Hepatocyte (in vitro differentiated cells): ENCODE measurements at regions not wholly inside any gene's neighbourhood (a gene's known extent, or its start where the extent isn't known, plus 50 kb on each side); places are given as distances from the start of the nearest gene placed in this dataset.
A peak's percentile ranks its signal among the peaks of the same experiment; 100 is the strongest.

Experiments used
- DNase-seq: peaks from one replicate; pipeline ENCODE4 v3.0.0-alpha.2; 2016; ENCODE audit warnings: low spot score
- H2AFZ ChIP-seq: fragments of 200-600 bp; sonication (generic); 2 replicates; pipeline ENCODE4 v1.6.0; 2016; ENCODE audit warnings: antibody characterized with exemption, mild to moderate bottlenecking
- H3K27ac ChIP-seq: fragments of 200-600 bp; sonication (generic); 2 replicates; pipeline ENCODE4 v1.5.1; 2016; ENCODE audit warnings: mild to moderate bottlenecking
- H3K27me3 ChIP-seq: fragments of 200-600 bp; sonication (generic); 2 replicates; pipeline ENCODE4 v1.6.1; 2016
- H3K36me3 ChIP-seq: fragments of 200-600 bp; sonication (generic); replicated peaks from 2 replicates; pipeline ENCODE4 v1.5.1; 2016; ENCODE audit warnings: low read depth; ENCODE audit not compliant: insufficient read depth
- H3K4me1 ChIP-seq: fragments of 200-600 bp; sonication (generic); 2 replicates; pipeline ENCODE4 v1.5.1; 2016; ENCODE audit warnings: mild to moderate bottlenecking, moderate library complexity; ENCODE audit not compliant: insufficient read depth
- H3K4me2 ChIP-seq: fragments of 200-600 bp; sonication (generic); 2 replicates; pipeline ENCODE4 v1.6.0; 2016
- H3K4me3 ChIP-seq: fragments of 200-600 bp; sonication (generic); 2 replicates; pipeline ENCODE4 v1.5.1; 2016; ENCODE audit warnings: mild to moderate bottlenecking
- H3K79me2 ChIP-seq: fragments of 200-600 bp; sonication (generic); 2 replicates; pipeline ENCODE4 v1.6.0; 2017; ENCODE audit warnings: mild to moderate bottlenecking
- H3K9me2 ChIP-seq: fragments of 200-600 bp; sonication (generic); replicated peaks from 2 replicates; pipeline ENCODE4 v1.6.0; 2017; ENCODE audit warnings: mild to moderate bottlenecking; ENCODE audit not compliant: insufficient read depth
- H3K9me3 ChIP-seq: fragments of 200-600 bp; sonication (generic); 2 replicates; pipeline ENCODE4 v1.5.1; 2016; ENCODE audit warnings: low read depth, mild to moderate bottlenecking
- H4K20me1 ChIP-seq: fragments of 200-600 bp; sonication (generic); 2 replicates; pipeline ENCODE4 v1.6.0; 2016; ENCODE audit warnings: mild to moderate bottlenecking; ENCODE audit not compliant: insufficient read depth, poor library complexity, severe bottlenecking
- EZH2 ChIP-seq: fragments of 200-600 bp; sonication (generic); IDR thresholded peaks from 2 replicates; pipeline ENCODE4 v1.6.1; 2016; ENCODE audit warnings: antibody characterized with exemption, mild to moderate bottlenecking, borderline replicate concordance
- EZH2phosphoT487 ChIP-seq: fragments of 200-600 bp; sonication (generic); IDR thresholded peaks from one replicate; pipeline ENCODE4 v1.6.1; 2018; ENCODE audit warnings: antibody characterized with exemption, mild to moderate bottlenecking, low read depth, moderate library complexity; ENCODE audit not compliant: unreplicated experiment, severe bottlenecking
- WGBS: methylation state at CpG from one replicate; pipeline ENCODE4 v1.1.6; 2016; ENCODE audit warnings: low lambda C conversion rate; ENCODE audit errors: missing lambda C conversion rate; 5-methylcytosine and 5-hydroxymethylcytosine counted together
- TF ChIP-seq, protein P1 (sequence below): fragments of 200-600 bp; sonication (generic); IDR thresholded peaks from 2 replicates; pipeline ENCODE4 v1.5.1; 2016; ENCODE audit warnings: antibody characterized with exemption, mild to moderate bottlenecking; ENCODE audit not compliant: poor library complexity

DNA sequence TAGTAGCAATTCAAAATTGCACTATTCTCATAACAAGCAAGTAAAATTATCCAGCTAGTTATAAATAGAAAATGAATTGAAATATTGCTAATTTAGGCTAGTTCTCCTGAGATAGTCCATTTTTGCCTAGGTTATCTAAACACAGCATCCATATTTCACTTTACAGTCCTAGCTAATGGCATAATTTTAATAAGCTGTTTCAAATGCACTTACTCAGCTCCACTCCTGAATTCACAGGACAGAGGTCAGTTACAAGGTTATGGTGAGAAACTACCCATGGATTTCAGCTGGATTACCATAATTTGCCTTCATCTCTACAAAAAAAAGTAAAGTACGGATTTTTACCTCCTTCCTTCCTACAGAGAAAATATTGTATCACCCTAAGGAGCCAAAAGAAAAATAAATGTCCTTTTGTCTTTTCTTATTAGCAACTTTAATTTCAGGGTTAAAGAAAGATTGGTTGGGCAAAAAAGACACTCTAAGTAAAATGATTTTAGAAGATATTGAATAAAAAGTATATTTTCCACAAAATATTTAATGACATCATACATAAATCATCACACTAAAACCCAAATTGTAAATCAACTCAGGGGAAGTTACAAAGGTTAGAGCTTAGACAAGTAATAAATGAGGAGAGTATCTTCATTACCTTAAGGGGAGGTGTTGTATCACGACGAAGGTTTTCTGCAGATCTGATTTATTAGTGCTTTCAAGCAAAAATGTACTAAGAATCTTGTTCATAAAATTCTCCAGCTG lies 377.4 kb downstream of the C12orf50 start:
- Histone ChIP-seq H3K27ac (no peak overlapping the region), H2AFZ (no peak overlapping the region), H3K9me3 (no peaks in the 10 kb centered on the region), H4K20me1 (no peaks in the 10 kb centered on the region), H3K27me3 (no peaks in the 10 kb centered on the region), H3K36me3 (no peaks in the 10 kb centered on the region), H3K4me1 (no peaks in the 10 kb centered on the region), H3K79me2 (no peaks in the 10 kb centered on the region), H3K9me2 (no peaks in the 10 kb centered on the region), H3K4me3 (no peak overlapping the region), H3K4me2 (no peak overlapping the region)
- WGBS, result 61% methylated on average over 3 of the region's 3 CpGs
- DNase-seq, result no peak
- no peak for TF ChIP-seq EZH2
- TF ChIP-seq EZH2phosphoT487, result no peak
- TF ChIP-seq, protein P1, sequence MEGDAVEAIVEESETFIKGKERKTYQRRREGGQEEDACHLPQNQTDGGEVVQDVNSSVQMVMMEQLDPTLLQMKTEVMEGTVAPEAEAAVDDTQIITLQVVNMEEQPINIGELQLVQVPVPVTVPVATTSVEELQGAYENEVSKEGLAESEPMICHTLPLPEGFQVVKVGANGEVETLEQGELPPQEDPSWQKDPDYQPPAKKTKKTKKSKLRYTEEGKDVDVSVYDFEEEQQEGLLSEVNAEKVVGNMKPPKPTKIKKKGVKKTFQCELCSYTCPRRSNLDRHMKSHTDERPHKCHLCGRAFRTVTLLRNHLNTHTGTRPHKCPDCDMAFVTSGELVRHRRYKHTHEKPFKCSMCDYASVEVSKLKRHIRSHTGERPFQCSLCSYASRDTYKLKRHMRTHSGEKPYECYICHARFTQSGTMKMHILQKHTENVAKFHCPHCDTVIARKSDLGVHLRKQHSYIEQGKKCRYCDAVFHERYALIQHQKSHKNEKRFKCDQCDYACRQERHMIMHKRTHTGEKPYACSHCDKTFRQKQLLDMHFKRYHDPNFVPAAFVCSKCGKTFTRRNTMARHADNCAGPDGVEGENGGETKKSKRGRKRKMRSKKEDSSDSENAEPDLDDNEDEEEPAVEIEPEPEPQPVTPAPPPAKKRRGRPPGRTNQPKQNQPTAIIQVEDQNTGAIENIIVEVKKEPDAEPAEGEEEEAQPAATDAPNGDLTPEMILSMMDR, result no peak

DNA sequence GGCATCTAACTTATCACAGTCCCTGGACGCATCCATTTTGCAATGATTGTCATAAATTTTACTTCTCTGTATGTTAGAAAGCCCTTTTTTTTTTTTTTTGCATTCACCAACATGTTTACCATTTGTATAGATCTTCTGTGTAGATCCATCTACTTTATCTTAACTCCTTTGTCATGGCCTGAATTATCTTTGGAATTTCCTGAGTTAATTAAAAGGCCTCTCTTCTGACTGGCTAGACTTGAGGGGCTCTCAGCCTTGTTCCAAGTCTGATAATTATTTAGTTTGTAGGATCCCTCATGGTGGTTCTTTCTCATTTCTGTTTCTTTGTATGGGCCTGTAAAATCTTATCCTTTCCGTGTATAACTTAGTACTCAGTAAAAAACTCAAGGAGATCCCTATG lies 387.0 kb downstream of the C12orf50 start:
- Histone ChIP-seq H3K4me2 (no peak overlapping the region), H3K4me3 (no peak overlapping the region), H2AFZ (no peak overlapping the region), H3K79me2 (no peaks in the 10 kb centered on the region), H3K9me3 (no peaks in the 10 kb centered on the region), H3K9me2 (no peaks in the 10 kb centered on the region), H3K27ac (no peak overlapping the region), H3K36me3 (no peaks in the 10 kb centered on the region), H3K4me1 (no peaks in the 10 kb centered on the region), H4K20me1 (no peaks in the 10 kb centered on the region), H3K27me3 (no peaks in the 10 kb centered on the region)
- TF ChIP-seq EZH2phosphoT487 (no peak), EZH2 (no peak)
- TF ChIP-seq, protein P1, result no peak
- no peak for DNase-seq
- 81% methylated on average over 2 of the region's 2 CpGs for WGBS

DNA sequence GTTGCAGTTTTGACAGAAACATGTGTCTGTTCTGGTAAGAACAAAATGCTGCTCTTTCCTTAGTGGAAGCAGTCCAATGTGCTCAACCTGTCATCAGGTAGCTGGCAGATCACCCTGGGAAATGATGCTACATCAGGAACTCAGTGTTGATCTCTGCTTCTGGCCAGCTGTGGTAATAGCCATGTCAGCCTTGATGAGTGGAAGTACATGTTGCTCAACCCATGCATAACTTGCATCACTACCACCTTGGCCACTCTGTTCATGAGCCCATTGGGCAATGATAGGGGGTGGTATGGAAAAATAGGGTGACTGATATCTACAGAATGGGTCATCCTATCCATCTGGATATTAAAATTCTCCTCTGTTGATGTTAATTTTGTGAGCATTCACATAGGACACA lies 411.0 kb downstream of the C12orf50 start:
- Histone ChIP-seq H3K27me3 (no peaks in the 10 kb centered on the region), H3K9me2 (no peaks in the 10 kb centered on the region), H3K27ac (no peak overlapping the region), H3K4me1 (no peaks in the 10 kb centered on the region), H2AFZ (no peak overlapping the region), H3K4me3 (no peak overlapping the region), H3K9me3 (no peaks in the 10 kb centered on the region), H3K79me2 (no peaks in the 10 kb centered on the region), H3K36me3 (no peaks in the 10 kb centered on the region), H4K20me1 (no peaks in the 10 kb centered on the region), H3K4me2 (no peak overlapping the region)
- TF ChIP-seq, protein P1, result no peak
- TF ChIP-seq EZH2 (no peak), EZH2phosphoT487 (no peak)
- peak; percentile 3 for DNase-seq
